ENCODE measurements at regions not wholly inside any gene's neighbourhood (a gene's known extent, or its start where the extent isn't known, plus 50 kb on each side); places are given as distances from the start of the nearest gene placed in this dataset.

DNA sequence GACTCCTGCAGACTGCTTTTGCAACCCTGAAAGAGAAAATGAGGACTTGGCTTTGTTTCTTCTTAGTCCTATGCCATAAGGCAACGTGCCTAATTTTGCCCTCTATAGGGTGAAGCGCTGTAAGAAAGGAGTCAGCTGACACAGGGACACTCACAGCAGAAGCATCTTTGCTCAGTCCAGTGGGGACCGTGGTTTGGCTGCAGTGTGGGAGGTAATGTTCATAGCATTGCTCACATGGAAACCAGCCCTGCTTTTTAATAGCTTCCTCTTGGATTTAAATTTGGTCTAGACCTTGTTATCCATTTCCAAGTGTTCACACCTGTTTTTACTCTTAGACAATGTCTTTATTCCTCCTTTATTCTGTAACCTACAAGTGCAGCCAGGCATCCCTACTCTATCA, 1032.1 kb downstream of the NTRK3 start:
- no peak for DNase-seq

DNA sequence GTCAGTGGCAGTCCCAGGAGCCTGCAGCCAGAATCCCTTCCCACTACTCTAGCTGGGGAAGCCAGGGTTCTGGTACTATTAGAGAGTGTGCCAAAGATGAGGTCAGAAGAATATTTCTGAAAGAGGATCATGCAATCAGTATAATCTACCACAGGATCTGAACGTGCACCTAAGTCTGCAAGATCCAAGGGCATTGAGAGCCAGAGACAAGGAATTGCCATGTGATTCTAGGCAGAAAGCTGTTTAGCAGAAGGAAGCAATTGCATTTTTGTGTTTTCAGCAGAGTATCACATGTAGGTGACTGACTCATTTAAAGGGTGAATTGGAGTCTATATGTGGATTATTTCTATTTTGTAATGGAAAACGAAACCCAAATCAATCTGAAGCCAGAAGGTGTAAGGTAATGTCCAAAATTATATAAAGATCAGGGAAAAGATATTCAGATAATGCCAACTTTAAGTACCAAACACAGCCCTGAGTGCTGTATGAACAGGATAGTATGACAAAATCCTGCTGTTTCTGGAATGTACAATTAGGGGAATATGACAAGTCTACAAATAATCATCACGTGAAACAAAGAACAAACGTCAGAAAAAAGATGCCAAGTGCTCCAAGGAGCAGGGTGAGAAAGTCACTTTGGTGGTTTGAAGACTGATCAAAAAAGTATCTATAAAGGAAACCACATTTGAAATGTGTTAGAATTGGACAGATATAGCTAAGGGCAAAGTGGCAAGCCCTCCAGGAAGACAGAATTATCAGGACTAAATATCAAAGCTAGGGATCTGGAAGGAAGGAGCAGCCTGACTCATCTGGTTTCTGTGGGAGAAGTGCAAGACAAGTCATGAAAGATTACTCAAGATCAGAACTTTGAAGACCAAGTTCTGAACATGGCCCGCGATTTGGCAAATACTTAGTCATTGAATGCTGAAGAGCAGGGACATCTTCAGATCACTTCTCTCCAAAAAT, 1036.6 kb downstream of the NTRK3 start:
- no peak for DNase-seq

DNA sequence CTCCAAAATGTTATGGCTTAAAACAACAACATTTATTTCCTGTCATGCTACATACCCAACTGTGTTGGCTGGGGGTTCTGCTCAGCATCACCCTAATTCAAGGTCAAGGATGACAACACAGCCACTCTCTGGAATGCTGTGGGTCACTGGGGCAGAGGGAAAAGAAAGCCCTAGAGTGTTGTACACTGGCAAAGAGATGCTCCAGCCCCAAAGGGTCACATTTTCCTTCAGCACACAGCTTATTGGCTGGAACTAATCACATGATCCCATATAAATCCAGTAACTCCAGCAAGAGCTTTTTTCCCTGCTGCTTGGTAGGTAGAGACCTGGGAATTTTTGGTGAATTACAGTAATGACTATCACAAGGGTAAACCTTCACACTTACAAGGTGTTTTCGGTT, 1041.4 kb downstream of the NTRK3 start:
- no peak for DNase-seq

DNA sequence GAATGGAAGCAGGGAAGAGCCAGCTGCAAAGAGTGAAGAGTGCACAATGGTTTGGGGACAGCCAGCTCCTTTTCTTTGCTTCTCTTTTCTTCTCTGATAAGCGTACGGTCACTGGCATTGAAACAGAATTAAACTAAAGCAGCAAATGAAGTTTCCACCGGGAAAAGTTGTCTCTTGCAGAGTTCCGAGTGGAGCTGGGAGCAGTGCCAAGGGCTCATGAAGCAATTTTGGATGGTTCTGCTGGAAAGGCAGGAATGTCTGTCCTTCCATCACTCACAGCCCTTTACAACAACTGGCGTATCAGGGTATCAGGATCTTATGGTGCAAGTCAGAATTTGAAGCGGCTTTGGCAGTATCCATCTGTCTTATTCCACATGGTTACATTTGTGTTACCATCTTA, 1042.9 kb downstream of the NTRK3 start:
- DNase-seq, result no peak

DNA sequence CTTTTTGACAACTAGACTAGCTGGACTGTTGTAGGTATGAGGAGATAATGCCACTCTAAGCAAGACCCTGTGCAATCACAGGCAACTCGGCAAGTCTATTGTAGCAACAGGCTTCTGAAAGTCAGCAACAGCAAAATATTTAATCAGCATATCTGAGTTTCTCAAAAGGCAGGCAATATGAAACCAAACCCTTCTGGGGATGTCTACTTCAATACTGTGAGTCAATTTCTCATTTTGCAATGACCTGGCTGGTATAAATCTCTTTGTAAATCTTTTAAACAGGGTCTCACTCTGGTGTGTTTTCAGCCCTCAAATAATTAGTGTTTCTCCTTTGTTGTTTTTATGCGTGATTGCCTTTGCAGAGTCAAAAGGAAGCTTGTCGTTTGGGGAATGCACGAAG, 1044.5 kb downstream of the NTRK3 start:
- no peak for DNase-seq

DNA sequence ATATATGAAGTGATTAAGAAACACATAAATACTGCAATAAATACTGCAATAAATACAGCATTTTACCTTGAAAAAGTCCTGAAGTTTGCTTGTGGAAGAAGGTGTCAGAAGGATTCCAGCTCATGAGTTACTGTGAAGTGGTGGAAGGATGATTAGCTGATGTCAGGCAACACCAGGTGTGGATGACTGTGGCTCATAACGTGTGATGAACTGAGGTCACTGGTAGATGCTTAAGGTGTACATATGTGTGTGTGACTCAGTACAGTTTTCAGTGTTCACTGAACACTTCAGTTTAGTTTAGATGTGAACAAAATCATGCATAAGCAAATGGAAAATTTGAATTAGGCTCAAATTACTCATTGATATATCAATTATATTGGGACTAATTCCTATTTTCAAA, 1045.0 kb downstream of the NTRK3 start:
- no peak for DNase-seq

DNA sequence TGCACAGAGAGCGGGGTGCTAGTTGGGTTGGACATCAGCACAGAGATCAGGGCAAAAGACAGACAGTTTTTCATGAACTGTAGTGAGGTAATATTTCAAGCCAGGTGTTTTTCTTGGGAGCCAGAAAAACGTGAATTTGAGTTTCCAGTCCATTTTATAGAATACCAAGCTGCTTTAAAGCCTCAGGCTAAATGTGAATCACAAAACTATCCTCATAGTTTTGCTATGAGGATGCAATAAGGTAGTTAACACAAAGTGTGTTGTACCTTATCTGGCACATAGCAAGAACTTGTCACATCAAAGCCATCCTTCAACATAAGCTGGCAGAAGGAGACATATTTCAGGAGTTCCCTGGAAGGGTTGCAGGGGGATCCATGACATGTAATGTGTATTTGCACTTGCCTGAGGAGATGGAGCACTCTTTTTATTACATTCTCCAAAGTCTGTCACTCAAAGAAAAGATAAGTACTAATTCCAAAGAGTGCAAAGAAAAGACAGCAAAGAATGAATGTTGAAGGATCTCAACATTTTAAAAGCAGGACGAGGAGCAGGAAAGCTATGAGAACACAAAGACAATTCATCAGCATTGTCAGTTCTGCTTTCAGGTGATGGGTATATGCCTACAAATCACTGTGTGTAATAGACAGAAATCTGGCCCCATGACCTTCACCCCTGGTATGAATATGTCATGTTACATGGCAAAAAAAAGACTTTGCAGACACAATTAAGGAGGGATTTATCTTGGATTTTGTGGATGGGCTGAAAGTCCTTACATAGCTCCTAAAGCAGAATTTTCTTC, 1046.4 kb downstream of the NTRK3 start:
- no peak for DNase-seq

DNA sequence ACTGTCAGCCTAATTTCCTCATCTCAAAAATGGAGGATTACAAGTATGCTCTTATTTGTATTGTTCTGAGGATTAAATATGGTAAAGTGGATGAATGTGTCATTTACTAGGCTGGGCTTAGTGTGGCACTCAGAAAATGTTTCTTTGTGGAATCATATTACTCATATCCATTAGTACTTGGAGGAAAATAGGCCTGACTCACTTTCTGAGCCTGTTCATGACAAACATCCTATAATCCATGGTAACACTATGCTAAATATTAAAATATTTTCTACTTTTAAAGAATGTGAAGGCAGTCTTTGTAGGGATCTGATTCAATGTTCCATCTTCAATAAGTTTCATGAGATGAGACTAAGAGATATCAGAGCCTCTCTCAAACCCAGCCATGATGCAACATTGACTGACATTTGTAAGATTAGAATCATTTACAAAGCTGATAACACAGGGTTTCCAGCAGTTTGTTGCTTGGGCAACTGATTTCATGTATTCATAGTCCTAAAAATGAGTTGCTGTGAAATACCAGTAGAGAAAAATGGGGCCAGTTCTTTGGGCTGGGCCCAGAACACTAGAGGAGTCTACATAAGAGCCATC, 1048.5 kb downstream of the NTRK3 start:
- DNase-seq, result no peak

DNA sequence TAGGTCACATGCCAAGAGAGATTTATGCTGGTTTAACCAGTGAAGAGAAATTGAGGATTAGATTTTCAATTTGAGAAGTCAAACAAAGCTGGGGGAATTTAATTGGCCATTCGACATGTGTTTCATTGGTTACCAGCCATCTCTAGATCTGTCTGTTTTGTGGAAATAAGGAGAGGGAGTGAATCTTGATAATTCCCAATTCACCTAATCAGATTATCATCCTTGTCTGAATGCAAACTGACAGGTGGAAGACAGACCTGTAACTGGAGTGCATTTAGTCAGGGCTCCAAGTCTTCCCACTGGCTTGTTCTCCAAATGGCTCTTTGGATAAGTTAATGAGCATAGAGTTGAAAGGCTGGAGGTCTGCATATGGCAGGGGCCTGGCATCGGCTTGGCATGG, 1049.3 kb downstream of the NTRK3 start:
- no peak for DNase-seq

DNA sequence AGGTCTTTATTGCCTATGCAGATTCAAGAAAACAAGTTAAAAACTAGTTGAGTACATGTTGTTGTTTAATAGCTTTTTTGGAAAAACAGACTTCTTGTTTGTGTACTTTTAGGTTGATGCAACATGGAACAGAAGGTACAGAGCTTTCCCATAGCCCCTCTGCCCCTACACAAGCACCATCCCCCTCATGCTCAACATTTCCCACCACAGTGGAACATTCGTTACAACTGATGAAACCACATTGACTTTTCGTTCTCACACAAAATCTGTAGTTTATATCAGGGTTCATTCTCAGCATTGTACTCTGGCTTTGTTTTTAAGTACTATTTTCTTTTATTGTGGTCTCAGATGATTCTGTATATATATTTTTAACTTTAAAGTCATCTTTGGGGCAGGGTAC, 1054.6 kb downstream of the NTRK3 start:
- no peak for DNase-seq

DNA sequence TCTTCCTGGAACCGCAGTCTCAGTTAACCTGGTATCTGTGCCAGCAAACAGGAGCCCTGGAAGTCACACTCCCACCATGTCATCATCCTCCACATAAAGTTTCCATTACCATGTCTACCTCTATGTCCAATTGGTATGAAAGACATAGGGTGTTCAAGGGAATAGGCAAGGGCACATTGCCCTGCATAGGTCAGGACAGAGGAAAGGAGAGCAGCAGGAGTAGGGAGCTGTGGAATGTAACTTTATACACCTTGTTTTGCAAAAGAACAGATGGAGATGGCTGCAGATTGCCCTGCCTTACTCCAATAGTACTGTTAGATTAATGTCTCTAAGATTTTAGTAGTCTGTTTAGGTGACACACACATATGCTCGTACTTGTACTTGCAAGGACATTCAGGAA, 1056.4 kb downstream of the NTRK3 start:
- no peak for DNase-seq

DNA sequence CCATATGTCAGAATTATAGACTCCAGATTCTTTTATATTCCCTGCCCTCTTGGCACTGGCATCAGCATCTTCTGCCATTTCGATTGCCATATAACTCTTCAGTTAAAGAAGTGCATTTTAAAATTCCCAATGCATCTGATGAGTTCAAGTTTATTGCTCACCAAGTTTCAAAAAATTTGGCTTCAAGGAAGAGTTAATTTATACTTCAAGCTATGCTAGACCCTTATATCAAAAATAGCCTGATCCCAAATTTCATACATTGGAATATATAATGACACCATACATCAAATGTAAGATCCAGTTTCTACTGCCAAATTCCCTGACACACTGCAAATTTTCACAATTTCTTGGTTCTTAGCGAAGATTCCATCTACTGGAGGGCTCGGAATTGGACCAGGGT, 1058.6 kb downstream of the NTRK3 start:
- no peak for DNase-seq

DNA sequence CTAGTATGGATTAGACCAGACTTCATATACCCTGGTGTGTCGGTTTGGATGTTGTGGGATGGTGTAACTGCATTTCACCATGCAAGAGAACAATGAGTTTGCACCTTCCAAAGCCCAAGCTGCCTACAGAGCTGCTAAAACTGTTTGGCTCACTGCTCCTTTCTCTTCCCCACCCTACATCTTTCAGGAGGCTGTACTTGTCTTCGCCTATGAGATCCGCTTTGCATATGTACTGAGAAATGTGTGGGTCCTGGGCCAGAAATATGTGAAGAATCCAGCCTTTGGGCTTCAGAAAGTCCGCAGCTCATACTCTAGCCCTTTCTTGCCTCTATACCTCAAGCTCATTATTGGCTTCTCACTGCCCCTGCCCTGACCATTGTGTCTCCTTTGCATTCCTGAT, 1060.0 kb downstream of the NTRK3 start:
- no peak for DNase-seq

DNA sequence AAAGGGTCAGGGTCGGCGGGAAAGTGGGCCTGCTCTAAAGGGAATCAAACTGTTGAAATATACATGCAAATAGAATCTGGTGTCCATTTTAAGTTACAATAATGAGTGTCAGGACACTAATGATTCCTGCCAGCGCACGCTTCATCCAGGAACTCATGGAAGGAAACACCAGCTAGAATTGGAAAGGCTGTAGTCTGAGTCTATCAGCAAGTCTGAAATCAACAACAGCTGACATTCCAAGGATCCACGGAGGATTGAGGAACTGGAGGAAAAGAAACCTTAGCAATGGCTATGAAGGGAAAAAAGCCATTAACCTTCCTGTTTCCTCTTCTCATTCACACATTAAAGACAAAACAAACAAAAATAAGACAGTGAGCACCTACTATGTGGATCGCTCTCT, 1063.1 kb downstream of the NTRK3 start:
- DNase-seq, result no peak

DNA sequence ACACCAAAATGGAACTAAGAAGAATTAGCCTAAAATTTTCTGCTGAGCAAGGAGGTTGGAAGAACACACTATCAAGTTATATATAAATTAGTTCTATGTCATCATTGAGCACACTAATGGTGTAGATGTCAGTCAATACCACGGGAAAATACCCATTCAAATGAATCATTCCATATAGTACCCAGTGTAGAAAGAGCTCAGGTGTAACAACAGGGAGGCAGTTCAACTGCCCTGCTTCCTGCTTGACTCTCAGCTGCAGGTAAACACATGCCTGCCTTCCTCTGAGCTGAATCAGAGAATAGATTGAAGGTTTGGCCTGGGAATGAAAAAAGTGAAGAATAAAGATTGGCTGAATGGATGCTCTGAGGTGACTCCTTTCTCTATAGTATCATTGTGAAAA, 1088.0 kb downstream of the AGBL1 start:
- DNase-seq, result no peak

DNA sequence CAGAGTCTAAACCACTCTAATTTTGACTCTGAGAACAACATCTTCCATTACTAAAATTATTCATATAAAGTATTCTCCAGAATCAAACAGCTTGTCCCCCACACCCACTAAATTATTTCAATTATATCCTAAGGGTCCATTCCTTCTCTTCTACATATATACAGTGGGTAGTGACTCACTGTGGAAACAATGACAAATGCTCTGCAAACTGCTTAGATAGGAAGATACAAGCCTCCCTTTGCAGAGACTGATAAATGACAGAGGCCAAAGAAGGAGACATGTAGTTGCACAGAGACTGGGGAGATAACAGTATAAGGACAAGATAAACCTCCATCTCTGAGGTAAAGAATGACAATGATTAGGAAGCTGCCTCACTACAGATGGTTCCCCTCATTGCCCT, 1087.4 kb downstream of the AGBL1 start:
- DNase-seq, result no peak

DNA sequence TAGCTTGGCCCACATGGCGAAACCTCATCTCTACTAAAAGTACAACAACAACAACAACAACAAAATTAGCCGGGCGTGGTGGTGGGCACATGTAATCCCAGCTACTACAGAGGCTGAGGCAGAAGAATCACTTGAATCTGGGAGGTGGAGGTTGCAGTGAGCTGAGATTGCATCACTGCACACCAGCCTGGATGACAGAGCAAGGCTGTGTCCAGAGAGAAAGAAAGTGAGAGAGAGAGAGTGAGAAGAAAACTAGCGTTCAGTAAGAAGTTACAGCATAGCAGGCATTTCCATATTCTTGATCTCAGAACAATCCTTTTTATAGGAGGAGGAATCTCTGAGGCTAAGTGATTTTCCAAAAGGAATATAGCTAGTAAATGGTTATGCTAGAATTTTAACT, 1076.1 kb downstream of the AGBL1 start:
- no peak for DNase-seq

DNA sequence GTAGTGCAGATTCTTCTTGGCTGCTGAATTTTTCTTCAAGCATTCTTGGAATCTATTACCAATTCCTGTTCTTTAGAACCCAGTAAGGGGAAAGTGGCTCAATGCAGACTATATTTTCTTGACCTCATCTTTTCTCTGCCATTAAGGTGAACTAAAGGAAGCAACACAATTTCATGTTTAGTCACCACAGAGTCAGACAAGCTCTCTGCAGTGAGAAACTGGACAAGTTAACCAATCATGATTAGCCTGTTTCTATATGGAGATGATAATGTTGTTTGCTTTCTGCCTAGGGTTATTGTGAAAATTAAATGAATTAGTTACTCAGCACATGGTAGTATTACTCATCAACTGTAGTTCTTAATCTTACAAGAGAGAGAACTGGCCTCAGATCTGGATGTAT, 1075.1 kb downstream of the AGBL1 start:
- DNase-seq, result no peak

DNA sequence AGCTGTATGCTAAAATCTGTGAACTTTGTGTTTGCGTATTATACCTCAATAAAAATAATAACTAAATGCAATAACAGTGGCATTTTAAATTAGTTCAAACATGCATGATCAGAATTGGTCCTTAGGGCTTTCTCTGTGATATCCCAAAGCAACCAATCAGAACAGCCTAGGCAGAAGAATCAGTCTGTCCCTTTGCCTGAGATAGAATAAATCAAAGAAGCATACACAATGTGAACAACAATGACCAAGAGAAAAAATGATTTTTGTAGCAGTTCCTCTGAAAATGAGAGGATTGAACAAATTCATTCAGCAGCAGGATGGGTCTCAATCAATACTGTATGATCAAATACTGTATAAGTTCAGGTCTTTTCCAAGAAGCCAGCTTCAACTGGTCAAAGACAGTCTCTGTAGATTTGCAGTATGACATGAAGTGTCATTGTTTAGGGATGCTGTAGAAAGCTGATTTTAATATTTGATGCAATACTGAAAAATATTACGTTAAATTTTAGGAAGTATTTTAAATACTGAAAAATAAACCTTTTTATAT, 1071.6 kb downstream of the AGBL1 start:
- DNase-seq, result no peak

DNA sequence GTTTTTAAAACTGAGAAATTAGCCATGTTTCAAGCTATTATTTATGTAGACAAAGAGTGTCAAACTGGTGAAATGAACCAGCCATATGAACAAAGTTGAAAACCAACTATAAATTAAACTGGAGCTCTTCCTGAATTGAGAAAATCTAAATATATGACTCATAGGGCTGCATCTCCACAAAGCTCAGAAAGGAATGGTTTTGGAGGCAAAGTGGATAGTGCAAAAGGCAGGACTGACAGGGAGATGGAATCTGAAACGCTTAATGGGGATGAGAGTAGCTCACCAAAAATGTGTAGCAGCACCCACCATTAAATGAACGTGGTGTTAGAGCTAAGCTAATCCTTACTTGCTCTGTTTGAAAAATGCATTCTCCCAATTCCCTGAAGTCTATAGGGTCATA, 1066.0 kb downstream of the AGBL1 start:
- DNase-seq, result no peak

DNA sequence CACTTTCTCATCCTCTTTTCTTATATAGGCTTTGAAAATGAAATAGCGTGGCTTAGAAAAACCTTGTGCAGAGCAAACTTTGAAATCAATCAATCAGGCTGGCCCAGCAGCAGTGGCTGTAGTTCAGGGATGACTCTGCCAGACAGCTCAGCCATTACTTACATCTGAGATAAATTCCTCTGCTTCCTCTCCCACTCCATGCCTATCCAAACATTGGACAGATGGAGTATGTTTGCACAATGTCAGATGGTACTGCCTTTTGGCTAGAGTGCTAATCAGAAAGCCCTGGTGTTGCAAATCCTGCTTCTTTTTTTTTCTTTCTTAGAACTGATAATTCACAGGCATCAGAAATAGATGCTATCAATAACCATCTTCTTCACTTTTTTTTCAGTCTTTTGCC, 1065.1 kb downstream of the AGBL1 start:
- no peak for DNase-seq

DNA sequence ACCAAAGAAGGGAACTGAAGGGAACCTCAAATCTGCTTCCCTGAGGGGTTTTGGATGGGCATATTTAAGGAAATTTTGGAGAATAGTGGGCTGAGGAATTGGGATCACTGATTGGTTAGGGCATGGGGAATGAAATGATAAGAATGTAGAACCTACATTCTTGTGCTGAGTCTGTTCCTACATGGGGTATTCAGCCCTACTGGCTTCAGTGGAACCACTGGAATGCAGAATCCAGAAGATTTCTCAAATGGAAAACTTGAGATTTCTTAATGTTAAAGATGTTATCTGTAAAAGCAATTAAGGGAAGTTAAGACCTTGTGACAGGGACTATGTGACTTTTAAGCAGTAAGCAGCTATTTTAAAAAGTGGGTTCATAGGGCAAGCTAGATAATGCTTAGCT, 1062.4 kb downstream of the AGBL1 start:
- DNase-seq, result no peak

DNA sequence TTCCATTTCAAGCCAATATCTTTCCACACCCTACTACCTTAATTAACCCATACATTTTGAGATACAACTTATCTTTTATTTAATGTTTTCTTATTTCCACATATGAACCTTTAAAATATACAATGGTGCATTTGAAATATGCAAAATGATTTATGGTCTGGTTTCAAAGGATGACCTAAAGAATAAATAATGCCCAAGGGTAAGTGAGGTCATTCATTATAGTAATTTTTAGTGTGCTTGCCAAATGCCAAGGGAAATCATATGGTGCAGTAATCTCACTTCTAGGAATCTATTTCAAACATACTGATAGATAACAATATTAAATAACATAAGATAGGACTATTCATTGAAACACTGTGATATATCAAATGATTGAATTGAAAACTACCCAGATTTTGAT, 1055.4 kb downstream of the AGBL1 start:
- DNase-seq, result no peak

DNA sequence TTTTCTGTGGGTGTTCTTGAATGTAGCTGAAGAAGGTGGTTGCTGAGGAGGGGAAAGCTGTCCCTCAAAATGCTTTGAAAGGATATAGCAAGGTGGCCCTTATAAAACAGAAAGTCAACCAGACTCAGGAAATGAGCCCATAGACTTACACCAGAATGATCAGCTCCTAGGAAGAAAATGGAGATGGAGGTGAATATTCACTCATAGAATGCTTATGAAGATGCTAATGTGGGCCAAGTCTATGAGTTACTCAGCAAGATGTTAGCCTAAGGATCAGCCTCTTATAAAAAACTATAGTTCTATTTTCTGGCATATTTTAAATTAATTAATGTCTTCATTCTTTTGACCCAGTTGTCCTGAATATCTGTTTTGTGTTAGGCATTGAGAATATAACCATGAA, 1054.0 kb downstream of the AGBL1 start:
- DNase-seq, result no peak
